ENCODE measurements at regions not wholly inside any gene's neighbourhood (a gene's known extent, or its start where the extent isn't known, plus 50 kb on each side); places are given as distances from the start of the nearest gene placed in this dataset.
"Not testable (repeated sequence)": the region's sequence is repeated elsewhere in the genome, so short reads cannot be mapped to it uniquely, and the experiment has no call there.

DNA sequence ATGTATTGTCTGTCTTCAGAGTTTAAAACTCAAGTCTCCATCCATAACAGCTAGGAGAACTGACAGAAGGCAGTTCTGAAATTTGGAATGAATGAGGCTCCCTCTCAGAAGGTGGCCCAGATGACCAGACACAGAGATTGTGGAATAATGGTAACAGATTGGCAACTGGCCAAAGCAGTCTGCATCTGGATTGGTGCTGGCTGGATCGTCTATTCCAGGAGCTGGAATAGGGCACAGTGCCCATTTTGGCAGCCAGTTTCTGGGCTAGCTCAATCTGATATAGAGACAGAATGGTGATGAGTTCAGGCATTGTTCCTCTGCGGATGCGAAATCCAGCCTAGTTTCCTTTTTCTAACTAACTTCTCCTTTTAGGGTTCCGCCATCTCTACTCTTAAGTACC lies 851.7 kb downstream of the PDCD6IP start:
- no peaks in the 10 kb centered on the region for H3K36me3 ChIP-seq (ENCODE audit: control insufficient read depth, insufficient read depth, low read length)
- no peak overlapping the region for H3K4me3 ChIP-seq (ENCODE audit: low read depth, low read length)
- no peak for DNase-seq (ENCODE audit: low read depth)
- H3K27me3 ChIP-seq (ENCODE audit: control insufficient read depth, insufficient read depth, low read length) = no peaks in the 10 kb centered on the region
- TF ChIP-seq, protein P1, sequence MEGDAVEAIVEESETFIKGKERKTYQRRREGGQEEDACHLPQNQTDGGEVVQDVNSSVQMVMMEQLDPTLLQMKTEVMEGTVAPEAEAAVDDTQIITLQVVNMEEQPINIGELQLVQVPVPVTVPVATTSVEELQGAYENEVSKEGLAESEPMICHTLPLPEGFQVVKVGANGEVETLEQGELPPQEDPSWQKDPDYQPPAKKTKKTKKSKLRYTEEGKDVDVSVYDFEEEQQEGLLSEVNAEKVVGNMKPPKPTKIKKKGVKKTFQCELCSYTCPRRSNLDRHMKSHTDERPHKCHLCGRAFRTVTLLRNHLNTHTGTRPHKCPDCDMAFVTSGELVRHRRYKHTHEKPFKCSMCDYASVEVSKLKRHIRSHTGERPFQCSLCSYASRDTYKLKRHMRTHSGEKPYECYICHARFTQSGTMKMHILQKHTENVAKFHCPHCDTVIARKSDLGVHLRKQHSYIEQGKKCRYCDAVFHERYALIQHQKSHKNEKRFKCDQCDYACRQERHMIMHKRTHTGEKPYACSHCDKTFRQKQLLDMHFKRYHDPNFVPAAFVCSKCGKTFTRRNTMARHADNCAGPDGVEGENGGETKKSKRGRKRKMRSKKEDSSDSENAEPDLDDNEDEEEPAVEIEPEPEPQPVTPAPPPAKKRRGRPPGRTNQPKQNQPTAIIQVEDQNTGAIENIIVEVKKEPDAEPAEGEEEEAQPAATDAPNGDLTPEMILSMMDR (IDR thresholded peaks at IDR 0.05; ENCODE audit: insufficient read depth, low read length, severe bottlenecking) = no peak
- FAIRE-seq = no peak

DNA sequence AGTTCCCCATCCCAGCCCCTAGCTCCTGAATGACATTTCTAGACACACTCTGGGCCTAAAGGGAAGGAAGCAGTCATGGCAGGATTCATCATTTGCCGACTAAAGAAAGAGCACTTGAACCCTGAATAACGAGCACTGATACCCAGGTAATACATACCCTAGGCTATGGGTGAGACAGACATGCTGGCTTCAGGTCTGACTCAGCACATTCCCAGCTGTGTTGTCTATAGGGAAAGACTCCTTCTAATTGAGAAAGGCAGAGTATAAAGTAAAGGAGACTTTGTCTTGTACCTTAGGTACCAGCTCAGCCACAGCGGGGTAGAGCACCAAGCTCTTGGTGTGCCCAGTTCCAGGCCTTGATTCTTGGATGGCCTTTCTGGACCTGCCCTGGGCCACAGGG lies 870.5 kb downstream of the PDCD6IP start:
- no peak for DNase-seq (ENCODE audit: low read depth)
- TF ChIP-seq, protein P1 (IDR thresholded peaks at IDR 0.05; ENCODE audit: insufficient read depth, low read length, severe bottlenecking) = no peak
- H3K36me3 ChIP-seq (ENCODE audit: control insufficient read depth, insufficient read depth, low read length) = no peaks in the 10 kb centered on the region
- FAIRE-seq = peak; percentile 68
- no peak overlapping the region for H3K4me3 ChIP-seq (ENCODE audit: low read depth, low read length)
- no peaks in the 10 kb centered on the region for H3K27me3 ChIP-seq (ENCODE audit: control insufficient read depth, insufficient read depth, low read length)

DNA sequence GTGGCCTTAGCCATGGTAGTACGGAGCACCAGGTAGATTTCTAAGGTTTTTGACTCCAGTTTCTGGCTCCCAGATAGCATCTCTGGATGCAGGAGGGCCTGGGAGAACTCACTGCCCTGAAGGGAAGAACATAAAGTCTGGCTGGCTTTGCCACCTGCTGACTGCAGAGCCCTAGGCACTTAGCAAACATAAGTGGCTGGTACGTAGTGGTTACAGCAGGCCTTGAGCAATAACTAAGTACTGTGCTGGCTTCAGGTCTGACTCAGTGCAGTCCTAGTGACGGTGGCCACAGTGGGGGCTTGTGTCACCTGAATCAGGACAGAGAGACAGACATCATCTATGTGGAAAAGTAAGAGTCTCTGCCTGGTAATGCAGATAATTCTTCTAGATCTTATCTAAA lies 871.1 kb downstream of the PDCD6IP start:
- Histone ChIP-seq H3K36me3 (ENCODE audit: control insufficient read depth, insufficient read depth, low read length) (no peaks in the 10 kb centered on the region), H3K27me3 (ENCODE audit: control insufficient read depth, insufficient read depth, low read length) (no peaks in the 10 kb centered on the region), H3K4me3 (ENCODE audit: low read depth, low read length) (no peak overlapping the region)
- TF ChIP-seq, protein P1 (IDR thresholded peaks at IDR 0.05; ENCODE audit: insufficient read depth, low read length, severe bottlenecking) = no peak
- DNase-seq (ENCODE audit: low read depth) (no peak), FAIRE-seq (no peak)

DNA sequence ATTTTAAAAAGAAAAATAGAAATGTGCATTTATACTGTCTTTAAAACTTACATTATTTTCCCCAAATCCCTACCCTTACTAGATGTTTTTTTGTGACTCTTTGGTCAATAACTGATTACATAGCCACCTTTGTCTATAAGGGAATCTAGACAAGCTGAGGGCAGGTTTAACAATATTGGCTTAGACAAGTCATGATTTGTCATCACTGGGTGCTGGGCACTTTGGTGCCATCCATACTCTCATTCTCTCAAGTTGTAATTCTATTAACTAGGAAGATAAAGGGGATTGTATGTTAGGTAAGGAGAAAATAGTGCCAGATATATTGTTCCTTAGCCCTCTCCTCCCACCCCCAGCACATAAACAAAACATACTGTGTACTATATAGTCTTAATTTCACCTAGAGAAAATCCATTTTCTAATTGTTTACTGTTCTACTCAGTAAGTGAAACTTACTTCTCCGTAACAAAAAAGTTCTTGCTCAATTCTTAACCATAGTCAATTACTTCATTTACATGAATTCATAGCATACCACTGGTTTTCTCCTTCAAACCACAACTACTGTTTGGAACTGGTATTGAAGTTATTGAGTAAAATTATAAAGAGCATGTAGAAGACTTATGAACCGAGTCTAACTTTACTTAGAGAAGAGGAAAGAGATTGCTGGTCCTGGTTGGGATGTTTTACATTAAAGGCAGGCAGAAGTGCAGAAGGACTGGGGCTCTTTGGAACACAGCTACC lies 877.1 kb downstream of the PDCD6IP start:
- H3K4me3 ChIP-seq (ENCODE audit: low read depth, low read length) = no peak overlapping the region
- DNase-seq (ENCODE audit: low read depth) = peak; percentile 33
- H3K27me3 ChIP-seq (ENCODE audit: control insufficient read depth, insufficient read depth, low read length) = no peaks in the 10 kb centered on the region
- H3K36me3 ChIP-seq (ENCODE audit: control insufficient read depth, insufficient read depth, low read length) = no peaks in the 10 kb centered on the region
- TF ChIP-seq, protein P1 (IDR thresholded peaks at IDR 0.05; ENCODE audit: insufficient read depth, low read length, severe bottlenecking) = no peak
- FAIRE-seq = no peak

DNA sequence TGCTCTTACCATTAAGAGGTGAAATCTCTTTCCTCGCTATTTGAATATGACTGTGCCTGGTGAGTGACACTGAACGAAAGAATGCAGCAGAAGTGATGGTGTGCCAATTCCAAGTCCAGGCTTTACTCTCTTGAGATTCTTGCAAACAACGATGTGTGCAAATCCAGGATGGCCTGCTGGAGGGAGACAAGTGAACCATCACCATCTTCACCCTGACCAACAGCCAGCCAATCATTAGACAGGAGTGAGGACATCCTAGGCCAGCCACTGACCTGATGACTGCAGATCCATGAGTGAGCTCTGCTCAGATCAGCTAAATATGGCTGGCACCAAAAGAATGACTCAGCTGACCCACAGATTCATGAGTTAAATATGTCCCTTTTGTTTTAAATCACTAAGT lies 878.0 kb downstream of the PDCD6IP start:
- Histone ChIP-seq H3K36me3 (ENCODE audit: control insufficient read depth, insufficient read depth, low read length) (no peaks in the 10 kb centered on the region), H3K27me3 (ENCODE audit: control insufficient read depth, insufficient read depth, low read length) (no peaks in the 10 kb centered on the region), H3K4me3 (ENCODE audit: low read depth, low read length) (no peak overlapping the region)
- FAIRE-seq (no peak), DNase-seq (ENCODE audit: low read depth) (peak; percentile 46)
- TF ChIP-seq, protein P1 (IDR thresholded peaks at IDR 0.05; ENCODE audit: insufficient read depth, low read length, severe bottlenecking) = no peak

DNA sequence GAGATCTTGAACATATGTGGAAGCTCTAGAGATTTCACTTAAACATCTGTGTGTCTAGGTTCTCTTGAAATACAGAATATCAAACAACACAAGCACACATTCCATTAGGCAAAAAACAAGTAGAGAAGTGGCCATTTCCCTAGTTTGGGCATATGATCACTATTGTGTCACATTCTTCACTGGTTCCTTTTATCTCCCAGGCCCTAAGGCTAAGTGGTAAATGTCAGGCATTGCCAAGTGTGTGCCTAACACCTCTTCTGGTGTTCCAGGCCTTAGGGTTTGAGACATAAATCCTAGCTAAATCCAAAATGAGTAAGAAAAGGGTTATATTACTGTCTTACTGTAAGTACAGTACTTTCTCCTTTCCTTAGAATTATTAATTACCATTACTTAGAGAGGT lies 880.1 kb downstream of the PDCD6IP start:
- TF ChIP-seq, protein P1 (IDR thresholded peaks at IDR 0.05; ENCODE audit: insufficient read depth, low read length, severe bottlenecking) = no peak
- Histone ChIP-seq H3K27me3 (ENCODE audit: control insufficient read depth, insufficient read depth, low read length) (no peaks in the 10 kb centered on the region), H3K4me3 (ENCODE audit: low read depth, low read length) (no peak overlapping the region), H3K36me3 (ENCODE audit: control insufficient read depth, insufficient read depth, low read length) (no peaks in the 10 kb centered on the region)
- DNase-seq (ENCODE audit: low read depth) = no peak
- no peak for FAIRE-seq

DNA sequence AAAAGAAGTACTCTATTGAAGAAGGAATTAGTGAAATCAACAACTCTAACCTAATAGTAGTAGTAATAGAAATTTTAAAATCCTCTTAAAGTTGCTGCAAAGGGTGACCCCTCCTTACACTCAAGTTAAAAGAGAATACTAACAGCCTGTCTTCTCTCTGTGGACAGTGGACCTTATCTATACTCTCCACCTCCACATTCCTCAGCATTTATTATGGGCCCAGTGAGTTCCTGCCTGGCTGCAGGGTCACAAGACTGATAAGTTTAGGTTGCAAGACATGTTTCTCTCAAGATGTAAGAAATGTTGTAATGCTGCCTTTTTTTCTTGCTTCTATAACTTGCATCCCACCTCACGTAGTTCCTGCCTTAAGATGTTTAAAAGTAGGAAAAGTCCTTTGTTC lies 880.6 kb downstream of the PDCD6IP start:
- H3K4me3 ChIP-seq (ENCODE audit: low read depth, low read length); H3K27me3 ChIP-seq (ENCODE audit: control insufficient read depth, insufficient read depth, low read length); H3K36me3 ChIP-seq (ENCODE audit: control insufficient read depth, insufficient read depth, low read length); FAIRE-seq; DNase-seq (ENCODE audit: low read depth): not testable (repeated sequence)
